ENCODE measurements at regions not wholly inside any gene's neighbourhood (a gene's known extent, or its start where the extent isn't known, plus 50 kb on each side); places are given as distances from the start of the nearest gene placed in this dataset.

GRCh38 chr10:81021428-81022129 lies 483.9 kb downstream of the SH2D4B start:
- 64% methylated on average over 3 of the region's 3 CpGs for WGBS (ENCODE audit: low lambda C conversion rate)
- Histone ChIP-seq H3K27me3 (ENCODE audit: control insufficient read depth in 1 of 2, insufficient read depth in 2 of 2, low read length in 2 of 2) (no peaks in the 10 kb centered on the region), H3K36me3 (replicated peaks in 1 of 2; ENCODE audit: control insufficient read depth in 1 of 2, insufficient read depth in 2 of 2, low read length in 2 of 2) (no peaks in the 10 kb centered on the region), H2AFZ (ENCODE audit: low read length) (no peak overlapping the region), H3K79me2 (ENCODE audit: insufficient read depth, low read length) (no peaks in the 10 kb centered on the region), H3K4me1 (ENCODE audit: insufficient read depth, low read length) (no peaks in the 10 kb centered on the region), H3K9me3 (ENCODE audit: low read length) (no peaks in the 10 kb centered on the region), H3K9ac (ENCODE audit: insufficient read depth, low read depth, low read length) (no peak overlapping the region), H4K20me1 (ENCODE audit: insufficient read depth, low read length) (no peaks in the 10 kb centered on the region), H3K4me2 (ENCODE audit: low read depth, low read length) (no peak overlapping the region), H3K4me3 (replicated peaks in 1 of 3; ENCODE audit: insufficient read depth in 1 of 3, low read depth in 2 of 3, low read length in 3 of 3) (no peak overlapping the region), H3K27ac (ENCODE audit: extremely low read length, insufficient read depth, low read length) (no peak overlapping the region)
- FAIRE-seq = no peak
- no TSS peak for BruUV-seq (replicated peaks)
- no peak for ATAC-seq
- TF ChIP-seq ZNF570 (CRISPR knock-in tag; IDR thresholded peaks at IDR 0.05; ENCODE audit: borderline replicate concordance) (no peak), HMG20A (CRISPR knock-in tag; IDR thresholded peaks at IDR 0.05; ENCODE audit: borderline replicate concordance) (no peak), ATM (IDR thresholded peaks at IDR 0.05; ENCODE audit: borderline replicate concordance) (no peak), MAX (IDR thresholded peaks at IDR 0.05) (no peak), IKZF1 (IDR thresholded peaks at IDR 0.05) (no peak), TEF (CRISPR knock-in tag; IDR thresholded peaks at IDR 0.05) (no peak), ZNF382 (CRISPR knock-in tag; IDR thresholded peaks at IDR 0.05; ENCODE audit: borderline replicate concordance) (no peak), MYNN (CRISPR knock-in tag; IDR thresholded peaks at IDR 0.05; ENCODE audit: low read depth) (no peak), ZNF530 (CRISPR knock-in tag; IDR thresholded peaks at IDR 0.05; ENCODE audit: low read depth) (no peak), SMYD3 (CRISPR knock-in tag; IDR thresholded peaks at IDR 0.05) (no peak), MTA3 (CRISPR knock-in tag; IDR thresholded peaks at IDR 0.05) (no peak), E2F2 (CRISPR knock-in tag; IDR thresholded peaks at IDR 0.05; ENCODE audit: borderline replicate concordance) (no peak), ZBTB34 (CRISPR knock-in tag; IDR thresholded peaks at IDR 0.05) (no peak)
- intact Hi-C loops (cut with micrococcal nuclease; ENCODE audit: unreplicated experiment) (no loop called here), in situ Hi-C loops (cut with HindIII; ENCODE audit: extremely low pct_ligation_motif_present, low pct_unique_long_range_greater_than_20kb) (no loop called here)
- no peak for DNase-seq (ENCODE audit: low spot score)
- ChIA-PET POLR2A (no interaction called here), CTCF (ENCODE audit: low intra/inter-chr PET ratio, low total read pairs) (no interaction called here)

All from HepG2 (cell line).